ENCODE measurements at regions not wholly inside any gene's neighbourhood (a gene's known extent, or its start where the extent isn't known, plus 50 kb on each side); places are given as distances from the start of the nearest gene placed in this dataset.

DNA sequence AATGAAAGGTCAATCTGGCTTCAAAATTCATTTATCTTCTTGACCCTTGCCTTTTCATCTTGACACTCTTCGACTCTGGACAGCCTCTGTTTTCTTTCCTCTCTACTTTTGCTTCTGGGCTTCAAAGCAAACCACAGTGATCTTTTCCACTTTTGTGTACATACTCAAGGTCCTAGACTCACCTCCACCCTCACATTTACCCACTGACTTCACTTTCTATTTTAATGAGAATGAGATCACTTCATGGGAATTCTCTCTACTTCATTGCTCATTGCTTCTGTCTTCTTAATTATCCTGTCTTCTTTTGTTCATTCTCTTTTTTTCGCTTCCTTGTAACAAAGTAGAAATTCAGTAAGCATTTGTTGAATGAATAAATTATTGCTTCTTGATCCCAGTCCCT, 330.1 kb upstream of the HAND2 start:
- TF ChIP-seq, protein P1, sequence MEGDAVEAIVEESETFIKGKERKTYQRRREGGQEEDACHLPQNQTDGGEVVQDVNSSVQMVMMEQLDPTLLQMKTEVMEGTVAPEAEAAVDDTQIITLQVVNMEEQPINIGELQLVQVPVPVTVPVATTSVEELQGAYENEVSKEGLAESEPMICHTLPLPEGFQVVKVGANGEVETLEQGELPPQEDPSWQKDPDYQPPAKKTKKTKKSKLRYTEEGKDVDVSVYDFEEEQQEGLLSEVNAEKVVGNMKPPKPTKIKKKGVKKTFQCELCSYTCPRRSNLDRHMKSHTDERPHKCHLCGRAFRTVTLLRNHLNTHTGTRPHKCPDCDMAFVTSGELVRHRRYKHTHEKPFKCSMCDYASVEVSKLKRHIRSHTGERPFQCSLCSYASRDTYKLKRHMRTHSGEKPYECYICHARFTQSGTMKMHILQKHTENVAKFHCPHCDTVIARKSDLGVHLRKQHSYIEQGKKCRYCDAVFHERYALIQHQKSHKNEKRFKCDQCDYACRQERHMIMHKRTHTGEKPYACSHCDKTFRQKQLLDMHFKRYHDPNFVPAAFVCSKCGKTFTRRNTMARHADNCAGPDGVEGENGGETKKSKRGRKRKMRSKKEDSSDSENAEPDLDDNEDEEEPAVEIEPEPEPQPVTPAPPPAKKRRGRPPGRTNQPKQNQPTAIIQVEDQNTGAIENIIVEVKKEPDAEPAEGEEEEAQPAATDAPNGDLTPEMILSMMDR (IDR thresholded peaks at IDR 0.05; ENCODE audit: low read depth, low read length) = no peak
- Histone ChIP-seq H3K9me3 (peaks cover 7% of the 10 kb centered on the region; the same call in 1 of the 2 replicates), H3K4me3 (ENCODE audit: low read depth, low read length) (no peak overlapping the region), H3K4me1 (no peaks in the 10 kb centered on the region), H3K36me3 (peaks cover 23% of the 10 kb centered on the region), H3K27me3 (no peaks in the 10 kb centered on the region)
- DNase-seq = no peak

DNA sequence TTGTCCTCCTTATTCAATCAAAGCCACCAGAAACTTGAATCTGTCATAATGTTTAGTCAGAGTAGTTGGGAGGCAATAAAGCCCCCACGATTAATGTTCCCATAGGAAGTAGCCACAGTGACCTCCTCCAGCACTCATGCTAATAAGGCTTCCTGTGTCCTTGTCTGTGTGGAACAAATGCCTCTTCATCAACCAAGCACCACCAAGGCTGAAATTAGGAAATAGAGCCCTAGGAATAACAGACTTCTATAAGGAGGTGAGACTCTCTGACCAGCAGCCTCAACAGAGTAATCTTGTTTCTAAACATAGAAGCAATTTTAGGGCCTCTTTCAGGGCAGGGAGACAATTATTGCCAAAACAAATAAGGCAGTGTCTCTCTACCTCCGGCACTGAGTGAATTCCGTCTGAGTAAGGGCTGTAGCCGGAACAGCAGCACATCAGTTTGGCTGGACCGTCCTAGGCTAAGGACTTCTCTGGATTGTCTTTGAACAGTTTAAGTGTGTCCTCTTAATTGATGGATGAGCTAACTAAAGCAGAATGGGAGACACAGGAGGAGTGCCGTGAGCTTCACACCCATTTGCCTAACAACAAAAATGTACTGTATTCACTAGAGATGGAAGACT, 329.2 kb upstream of the HAND2 start:
- H3K4me3 ChIP-seq (ENCODE audit: low read depth, low read length) = no peak overlapping the region
- peaks cover under 1% of the 10 kb centered on the region; the same call in 1 of the 2 replicates for H3K9me3 ChIP-seq
- H3K4me1 ChIP-seq = no peaks in the 10 kb centered on the region
- TF ChIP-seq, protein P1 (IDR thresholded peaks at IDR 0.05; ENCODE audit: low read depth, low read length) = no peak
- peaks cover 15% of the 10 kb centered on the region for H3K36me3 ChIP-seq
- no peak for DNase-seq
- no peaks in the 10 kb centered on the region for H3K27me3 ChIP-seq

DNA sequence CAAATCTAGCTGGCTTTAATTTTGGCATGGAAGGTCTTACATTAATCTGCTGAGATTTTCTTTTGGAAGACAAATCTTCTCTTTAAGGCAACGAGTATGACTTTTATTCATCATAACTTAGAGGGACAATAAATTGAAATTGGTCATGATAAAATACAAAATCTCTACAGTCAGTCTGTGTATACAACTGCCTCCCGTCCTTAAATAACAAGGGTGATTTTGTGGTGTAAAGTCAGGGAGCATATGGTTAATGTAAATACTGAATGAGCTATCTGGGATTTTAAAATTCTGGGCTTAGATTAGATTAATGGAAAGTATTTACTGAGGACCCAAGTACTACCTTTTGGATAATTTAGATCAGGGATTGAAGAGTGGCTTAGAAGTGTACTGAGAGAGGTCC, 328.4 kb upstream of the HAND2 start:
- Histone ChIP-seq H3K4me1 (no peaks in the 10 kb centered on the region), H3K9me3 (no peaks in the 10 kb centered on the region), H3K36me3 (peaks cover 8% of the 10 kb centered on the region), H3K27me3 (no peaks in the 10 kb centered on the region), H3K4me3 (ENCODE audit: low read depth, low read length) (no peak overlapping the region)
- TF ChIP-seq, protein P1 (IDR thresholded peaks at IDR 0.05; ENCODE audit: low read depth, low read length) = no peak
- DNase-seq = no peak

DNA sequence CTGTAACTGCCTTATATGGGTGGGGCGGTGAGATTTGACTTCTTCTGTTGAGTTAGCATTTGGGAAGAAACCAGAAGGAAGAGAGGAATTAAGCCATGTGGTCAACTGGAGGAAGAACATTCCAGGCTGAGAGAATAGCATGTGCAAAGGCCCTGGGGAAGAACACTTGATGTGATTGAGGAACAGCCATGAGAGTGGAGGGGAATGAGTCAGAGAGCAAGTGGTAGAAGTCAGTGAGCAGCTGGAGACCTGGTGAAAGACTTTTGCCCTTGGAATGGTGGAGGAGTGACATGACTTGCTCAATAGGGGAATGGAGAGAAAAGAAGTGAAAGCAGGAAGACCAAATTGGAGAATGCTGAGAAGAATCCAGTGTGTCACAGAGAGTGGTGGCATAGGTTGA, 327.8 kb upstream of the HAND2 start:
- H3K27me3 ChIP-seq = no peaks in the 10 kb centered on the region
- H3K4me3 ChIP-seq (ENCODE audit: low read depth, low read length) = no peak overlapping the region
- TF ChIP-seq, protein P1 (IDR thresholded peaks at IDR 0.05; ENCODE audit: low read depth, low read length) = no peak
- no peaks in the 10 kb centered on the region for H3K4me1 ChIP-seq
- peaks cover 5% of the 10 kb centered on the region; the same call in 1 of the 2 replicates for H3K36me3 ChIP-seq
- H3K9me3 ChIP-seq = no peaks in the 10 kb centered on the region
- DNase-seq = no peak

DNA sequence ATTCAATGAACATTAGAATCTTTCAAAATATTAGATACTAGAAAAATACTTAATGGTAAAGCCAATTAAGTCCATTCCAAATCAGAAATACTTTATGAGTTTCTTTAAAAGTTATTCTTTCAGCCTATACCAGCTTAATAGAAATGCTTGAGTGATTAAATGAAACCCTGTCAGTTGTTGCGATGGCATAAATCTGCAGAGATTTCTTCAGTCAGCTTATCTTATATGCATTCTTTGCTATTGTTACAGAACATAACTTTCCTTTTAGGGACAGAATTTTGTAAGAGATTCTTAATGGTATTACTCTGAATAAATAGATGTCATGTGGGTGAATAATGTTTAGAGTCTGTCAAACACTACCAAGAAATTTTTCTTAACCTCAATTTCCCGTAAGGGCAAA, 325.0 kb upstream of the HAND2 start:
- TF ChIP-seq, protein P1 (IDR thresholded peaks at IDR 0.05; ENCODE audit: low read depth, low read length) = no peak
- DNase-seq = no peak

DNA sequence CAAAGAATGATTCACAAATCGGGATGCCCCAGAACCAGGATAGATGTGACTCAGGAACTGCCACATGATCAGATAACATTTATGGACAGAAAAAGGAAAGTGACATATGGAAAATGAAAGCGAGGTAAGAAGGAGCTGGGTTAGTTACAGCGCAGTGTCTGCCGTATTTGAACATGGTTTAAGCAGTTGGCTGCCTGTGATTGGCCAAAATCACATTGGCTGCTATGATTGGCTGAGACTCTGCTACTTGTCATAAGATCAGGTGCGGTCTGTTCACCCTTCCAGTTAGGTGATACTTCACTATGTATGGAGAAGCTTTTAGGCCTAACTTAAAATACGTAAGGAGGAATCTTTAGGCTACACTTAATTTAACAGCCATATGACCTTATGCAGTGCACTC, 322.7 kb upstream of the HAND2 start:
- Histone ChIP-seq H3K4me3 (ENCODE audit: low read depth, low read length) (no peak overlapping the region), H3K27me3 (no peaks in the 10 kb centered on the region), H3K9me3 (no peaks in the 10 kb centered on the region), H3K4me1 (no peaks in the 10 kb centered on the region), H3K36me3 (no peaks in the 10 kb centered on the region; the same call in 1 of the 2 replicates)
- TF ChIP-seq, protein P1 (IDR thresholded peaks at IDR 0.05; ENCODE audit: low read depth, low read length) = no peak
- DNase-seq = no peak

More for the DNA sequence above, 325.0 kb upstream of the HAND2 start:
- Histone ChIP-seq H3K4me1 (no peaks in the 10 kb centered on the region), H3K4me3 (ENCODE audit: low read depth, low read length) (no peak overlapping the region), H3K36me3 (no peaks in the 10 kb centered on the region; the same call in 1 of the 2 replicates), H3K27me3 (no peaks in the 10 kb centered on the region), H3K9me3 (no peaks in the 10 kb centered on the region)

Measured in BE2C (cell line).